GM23248 (cell line): ENCODE measurements at regions not wholly inside any gene's neighbourhood (a gene's known extent, or its start where the extent isn't known, plus 50 kb on each side); places are given as distances from the start of the nearest gene placed in this dataset. TPM values are rescaled to one million over a fixed set of nuclear protein-coding genes. Genes with fewer than 3 reads are reported as not detected.
A peak's percentile ranks its signal among the peaks of the same experiment; 100 is the strongest.

Source experiments
- DNase-seq: peaks from one replicate; pipeline ENCODE4 v3.0.0-alpha.2; 2015
- H2AFZ ChIP-seq: fragments of 200-600 bp; sonication (generic); 2 replicates; pipeline ENCODE4 v1.6.1; 2016; ENCODE audit warnings: antibody characterized with exemption
- H3F3A ChIP-seq: fragments of 200-600 bp; sonication (generic); 2 replicates; pipeline ENCODE4 v1.6.1; 2016; ENCODE audit warnings: mild to moderate bottlenecking, antibody characterized with exemption, mixed run types; ENCODE audit not compliant: insufficient read depth
- H3K27ac ChIP-seq: fragments of 200-600 bp; sonication (generic); 2 replicates; pipeline ENCODE4 v1.5.1; 2016; ENCODE audit warnings: mild to moderate bottlenecking
- H3K27me3 ChIP-seq: fragments of 200-600 bp; sonication (generic); replicated peaks from 2 replicates; pipeline ENCODE4 v1.6.1; 2016; ENCODE audit warnings: mild to moderate bottlenecking; ENCODE audit not compliant: insufficient read depth
- H3K36me3 ChIP-seq: fragments of 200-600 bp; sonication (generic); 2 replicates; pipeline ENCODE4 v1.6.1; 2016; ENCODE audit warnings: low read depth, mild to moderate bottlenecking
- H3K4me1 ChIP-seq: fragments of 200-600 bp; sonication (generic); 2 replicates; pipeline ENCODE4 v1.6.1; 2016; ENCODE audit warnings: mild to moderate bottlenecking; ENCODE audit not compliant: insufficient read depth
- H3K4me2 ChIP-seq: fragments of 200-600 bp; sonication (generic); one replicate; pipeline ENCODE4 v1.6.1; 2016; ENCODE audit warnings: mild to moderate bottlenecking; ENCODE audit not compliant: unreplicated experiment
- H3K4me3 ChIP-seq: fragments of 200-600 bp; sonication (generic); 2 replicates; pipeline ENCODE4 v1.5.1; 2016; ENCODE audit warnings: mild to moderate bottlenecking
- H3K79me2 ChIP-seq: fragments of 200-600 bp; sonication (generic); 2 replicates; pipeline ENCODE4 v1.6.1; 2016; ENCODE audit warnings: mild to moderate bottlenecking; ENCODE audit not compliant: insufficient read depth
- H3K9ac ChIP-seq: fragments of 200-600 bp; sonication (generic); 2 replicates; pipeline ENCODE4 v1.6.1; 2016; ENCODE audit warnings: mild to moderate bottlenecking
- H3K9me2 ChIP-seq: fragments of 200-600 bp; sonication (generic); 2 replicates; pipeline ENCODE4 v1.6.1; 2016; ENCODE audit warnings: mixed run types, mild to moderate bottlenecking, moderate library complexity; ENCODE audit not compliant: insufficient read depth
- H3K9me3 ChIP-seq: fragments of 200-600 bp; sonication (generic); one replicate; pipeline ENCODE4 v1.6.1; 2017; ENCODE audit warnings: low read depth
- H4K20me1 ChIP-seq: fragments of 200-600 bp; sonication (generic); 2 replicates; pipeline ENCODE4 v1.6.0; 2016; ENCODE audit not compliant: insufficient read depth
- EZH2 ChIP-seq: fragments of 200-600 bp; sonication (generic); IDR thresholded peaks from 2 replicates; pipeline ENCODE4 v1.6.1; 2018; ENCODE audit warnings: antibody characterized with exemption, mild to moderate bottlenecking; ENCODE audit not compliant: insufficient read depth, poor library complexity, severe bottlenecking
- EZH2phosphoT487 ChIP-seq: fragments of 200-600 bp; sonication (generic); IDR thresholded peaks from 2 replicates; pipeline ENCODE4 v1.6.1; 2018; ENCODE audit warnings: antibody characterized with exemption, moderate library complexity, mild to moderate bottlenecking, low read depth; ENCODE audit not compliant: insufficient read depth
- WGBS, 2 experiments: methylation state at CpG; one replicate each; pipeline ENCODE4 v1.1.6; 2015 to 2017; ENCODE audit warnings: low lambda C conversion rate in 2 of 2, low coverage in 1 of 2; ENCODE audit errors: missing lambda C conversion rate in 2 of 2; 5-methylcytosine and 5-hydroxymethylcytosine counted together
- in situ Hi-C: fragments of 300-500 bp; cut with MboI; formaldehyde crosslinking; loops from 2 replicates; pipeline ENCODE4 v1.15.0; 2020
- small RNA-seq: library from RNA; depleted of rRNA; stranded (forward); fragments of <200 nt; gene quantifications from one replicate; pipeline ENCODE3, GENCODE V24; 2014; ENCODE audit warnings: low read depth, low replicate concordance

GRCh38 chr4:101400096-101400495, 52.8 kb upstream of the PPP3CA start:
- TF ChIP-seq EZH2phosphoT487 = no peak
- no peak for TF ChIP-seq EZH2
- peak overlapping the region; percentile 4 for H3K4me2 ChIP-seq
- DNase-seq = peak; percentile 60
- H3K27ac ChIP-seq = no peak overlapping the region
- 35 to 45% methylated on average over 3 of the region's 3 CpGs for WGBS, 2 experiments
- H3K4me1 ChIP-seq = peaks cover 12% of the 10 kb centered on the region
- in situ Hi-C loops = no loop called here
- H3K4me3 ChIP-seq = no peak overlapping the region
- H3K27me3 ChIP-seq = no peaks in the 10 kb centered on the region
- no peaks in the 10 kb centered on the region for H3F3A ChIP-seq
- H3K9ac ChIP-seq = no peak overlapping the region
- peak overlapping the region; percentile 56 for H2AFZ ChIP-seq
- H4K20me1 ChIP-seq = no peaks in the 10 kb centered on the region
- no peaks in the 10 kb centered on the region for H3K79me2 ChIP-seq
- H3K36me3 ChIP-seq = no peaks in the 10 kb centered on the region
- no peaks in the 10 kb centered on the region for H3K9me2 ChIP-seq
- no peaks in the 10 kb centered on the region for H3K9me3 ChIP-seq

- no peak for DNase-seq
Observed at GRCh38 chr4:101398807-101399206, 51.5 kb upstream of the PPP3CA start.

More at GRCh38 chr4:101398807-101399206, 51.5 kb upstream of the PPP3CA start:
- H3K4me2 ChIP-seq = no peak overlapping the region
- no peak overlapping the region for H2AFZ ChIP-seq
- no peak overlapping the region for H3K4me3 ChIP-seq
- no peaks in the 10 kb centered on the region for H4K20me1 ChIP-seq
- H3K27ac ChIP-seq = no peak overlapping the region
- H3F3A ChIP-seq = no peaks in the 10 kb centered on the region
- H3K27me3 ChIP-seq = no peaks in the 10 kb centered on the region
- H3K9me2 ChIP-seq = no peaks in the 10 kb centered on the region
- no peaks in the 10 kb centered on the region for H3K79me2 ChIP-seq
- H3K9ac ChIP-seq = no peak overlapping the region
- in situ Hi-C loops = no loop called here
- TF ChIP-seq EZH2phosphoT487 = no peak
- no peak for TF ChIP-seq EZH2
- no peaks in the 10 kb centered on the region for H3K36me3 ChIP-seq
- H3K4me1 ChIP-seq = peaks cover 13% of the 10 kb centered on the region
- H3K9me3 ChIP-seq = no peaks in the 10 kb centered on the region
- WGBS, 2 experiments = 94 to 95% methylated on average over 4 of the region's 4 CpGs

Small RNA genes lying in the stretch of these regions (small RNA-seq; reads per million reads assigned to genes)
- gene RNU6-462P = not detected
